CD4-positive, alpha-beta T cell treated with Interferon alpha-2 for 1 hour (primary cell): ENCODE measurements at regions not wholly inside any gene's neighbourhood (a gene's known extent, or its start where the extent isn't known, plus 50 kb on each side); places are given as distances from the start of the nearest gene placed in this dataset.
"Not testable (repeated sequence)": the region's sequence is repeated elsewhere in the genome, so short reads cannot be mapped to it uniquely, and the experiment has no call there.

Source experiments
- DNase-seq, 2 donors: peaks; one replicate each; pipeline ENCODE4 v3.0.0-alpha.2; 2020 to 2022

- DNase-seq = no peak
Observed at GRCh38 chr3:31053299-31053698, 158.8 kb upstream of the GADL1 start.

- no peak for DNase-seq
Observed at GRCh38 chr3:31054032-31054431, 159.6 kb upstream of the GADL1 start.

- no peak for DNase-seq
Observed at GRCh38 chr3:31055757-31056156, 161.3 kb upstream of the GADL1 start.

- DNase-seq = no peak
Observed at GRCh38 chr3:31057891-31058290, 163.4 kb upstream of the GADL1 start.

- DNase-seq = no peak
Observed at GRCh38 chr3:31064021-31064420, 169.6 kb upstream of the GADL1 start.

- DNase-seq = no peak
Observed at GRCh38 chr3:31065765-31066164, 171.3 kb upstream of the GADL1 start.

GRCh38 chr3:31067004-31067403 is 172.5 kb upstream of the GADL1 start:
- DNase-seq = no peak

GRCh38 chr3:31075471-31075870 is 181.0 kb upstream of the GADL1 start:
- DNase-seq = no peak

- no peak for DNase-seq
Observed at GRCh38 chr3:31075876-31076275, 181.4 kb upstream of the GADL1 start.

- DNase-seq = no peak
Observed at GRCh38 chr3:31077021-31077601, 182.7 kb upstream of the GADL1 start.

- DNase-seq = no peak
Observed at GRCh38 chr3:31077826-31078225, 183.4 kb upstream of the GADL1 start.

GRCh38 chr3:31079689-31080088 is 185.2 kb upstream of the GADL1 start:
- no peak for DNase-seq

- no peak for DNase-seq
Observed at GRCh38 chr3:31081018-31081662, 186.7 kb upstream of the GADL1 start.

GRCh38 chr3:31086148-31086547 is 191.7 kb upstream of the GADL1 start:
- DNase-seq = no peak

GRCh38 chr3:31086698-31087097 is 192.2 kb upstream of the GADL1 start:
- DNase-seq = no peak

GRCh38 chr3:31091748-31092147 is 197.3 kb upstream of the GADL1 start:
- DNase-seq = no peak

GRCh38 chr3:31092748-31093589 is 198.5 kb upstream of the GADL1 start:
- DNase-seq = no peak

GRCh38 chr3:31093606-31094005 is 199.1 kb upstream of the GADL1 start:
- no peak for DNase-seq

- DNase-seq = no peak
Observed at GRCh38 chr3:31094048-31094447, 199.6 kb upstream of the GADL1 start.

- no peak for DNase-seq
Observed at GRCh38 chr3:31095255-31095654, 200.8 kb upstream of the GADL1 start.

- no peak for DNase-seq
Observed at GRCh38 chr3:31096661-31097395, 202.4 kb upstream of the GADL1 start.

- DNase-seq = no peak
Observed at GRCh38 chr3:31100519-31100918, 206.1 kb upstream of the GADL1 start.

GRCh38 chr3:31101285-31101684 is 206.8 kb upstream of the GADL1 start:
- DNase-seq = not testable (repeated sequence)
